OCI-LY7 (cell line): ENCODE measurements at regions not wholly inside any gene's neighbourhood (a gene's known extent, or its start where the extent isn't known, plus 50 kb on each side); places are given as distances from the start of the nearest gene placed in this dataset.
"Not testable (repeated sequence)": the region's sequence is repeated elsewhere in the genome, so short reads cannot be mapped to it uniquely, and the experiment has no call there.

Experiments
- BruUV-seq: library from RNA; stranded (reverse); fragments of 400-500 nt; replicated peaks from 2 replicates; lab custom pipeline; 2021; lab: Mats Ljungman, UMichigan
- CTCF ChIA-PET: fragments of 300-600 bp; sonication (Branson Sonifier 250); formaldehyde crosslinking; loops from one replicate; lab custom pipeline; 2022; ENCODE audit warnings: antibody characterized with exemption; ENCODE audit not compliant: unreplicated experiment; lab: Charles Lee
- POLR2A ChIA-PET: fragments of 300-600 bp; sonication (Branson Sonifier 250); formaldehyde crosslinking; loops from one replicate; lab custom pipeline; 2022; ENCODE audit warnings: antibody characterized with exemption; lab: Charles Lee
- DNase-seq: peaks from one replicate; pipeline ENCODE4 v3.0.0-alpha.2; 2015; ENCODE audit warnings: low spot score
- H2AFZ ChIP-seq: fragments of 200-600 bp; sonication (generic), shearing (Covaris generic); 2 replicates; pipeline ENCODE4 v1.6.1; 2014; ENCODE audit warnings: mild to moderate bottlenecking, antibody characterized with exemption, low read length, moderate library complexity
- H3K27ac ChIP-seq: fragments of 200-600 bp; sonication (generic); 2 replicates; pipeline ENCODE4 v1.5.1; 2014; ENCODE audit warnings: mixed run types, low read depth, mild to moderate bottlenecking, moderate library complexity, low read length, inconsistent platforms; ENCODE audit not compliant: poor library complexity, severe bottlenecking
- H3K36me3 ChIP-seq: fragments of 200-600 bp; sonication (generic); 2 replicates; pipeline ENCODE4 v1.6.1; 2014; ENCODE audit warnings: mild to moderate bottlenecking, antibody characterized with exemption, low read length, moderate library complexity, mixed read lengths; ENCODE audit not compliant: insufficient read depth
- H3K4me1 ChIP-seq: fragments of 200-600 bp; sonication (generic); 2 replicates; pipeline ENCODE4 v1.5.1; 2014; ENCODE audit warnings: mild to moderate bottlenecking, low read length; ENCODE audit not compliant: insufficient read depth, poor library complexity, severe bottlenecking
- H3K4me2 ChIP-seq: fragments of 200-600 bp; sonication (generic); 2 replicates; pipeline ENCODE4 v1.6.1; 2014; ENCODE audit warnings: mild to moderate bottlenecking, low read length
- H3K4me3 ChIP-seq: fragments of 200-600 bp; sonication (generic); 2 replicates; pipeline ENCODE4 v1.5.1; 2014; ENCODE audit warnings: mild to moderate bottlenecking, low read depth, low read length; ENCODE audit not compliant: poor library complexity, severe bottlenecking
- H3K79me2 ChIP-seq: fragments of 200-600 bp; sonication (generic); 2 replicates; pipeline ENCODE4 v1.6.1; 2016; ENCODE audit warnings: low read depth, mild to moderate bottlenecking, low read length, moderate library complexity, mixed read lengths; ENCODE audit not compliant: insufficient read depth
- H3K9me2 ChIP-seq: fragments of 200-600 bp; sonication (generic); 2 replicates; pipeline ENCODE4 v1.6.1; 2016; ENCODE audit warnings: mild to moderate bottlenecking, low read length, mixed read lengths; ENCODE audit not compliant: insufficient read depth
- H3K9me3 ChIP-seq: fragments of 200-600 bp; sonication (generic); 2 replicates; pipeline ENCODE4 v1.6.1; 2014; ENCODE audit warnings: mild to moderate bottlenecking, mixed run types, low read length, mixed read lengths
- H4K20me1 ChIP-seq: fragments of 200-600 bp; sonication (generic); 2 replicates; pipeline ENCODE4 v1.6.1; 2014; ENCODE audit warnings: mild to moderate bottlenecking, antibody characterized with exemption, low read length, moderate library complexity, mixed read lengths; ENCODE audit not compliant: insufficient read depth
- CTCF ChIP-seq: fragments of 200-600 bp; sonication (generic); conservative IDR thresholded peaks from 2 replicates; pipeline ENCODE4 v1.5.1; 2014; ENCODE audit warnings: mild to moderate bottlenecking, antibody characterized with exemption, low read length, moderate library complexity, mixed read lengths
- EZH2phosphoT487 ChIP-seq: fragments of 200-600 bp; sonication (generic); IDR thresholded peaks from 2 replicates; pipeline ENCODE4 v1.6.1; 2018; ENCODE audit warnings: low read depth, borderline replicate concordance, mild to moderate bottlenecking, mixed run types, antibody characterized with exemption, low read length, moderate library complexity, mixed read lengths
- intact Hi-C: fragments of 100-400 bp; cut with micrococcal nuclease; formaldehyde crosslinking; loops from one replicate; pipeline ENCODE4 v1.10.0; 2022; ENCODE audit not compliant: unreplicated experiment

DNA sequence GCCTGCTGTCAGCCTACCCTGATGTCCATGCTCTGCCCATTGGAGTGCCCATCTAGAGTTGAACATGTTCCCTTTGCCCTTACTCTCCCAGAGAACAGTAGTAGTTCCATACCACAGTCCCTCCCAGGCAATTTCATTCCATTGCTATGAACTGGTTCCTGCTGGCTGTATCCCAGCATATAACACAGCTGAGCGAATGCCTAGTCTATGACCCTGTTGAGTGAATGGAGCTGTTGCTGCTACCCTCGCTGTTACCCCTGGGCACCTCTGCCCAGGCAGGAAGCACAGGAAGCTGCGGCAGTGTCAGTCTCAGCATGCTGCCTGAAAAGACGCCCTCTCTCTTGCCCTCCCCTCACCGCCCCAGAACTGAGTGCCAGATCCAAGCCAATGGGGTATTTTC lies 73.3 kb downstream of the SOX3 start:
- no peak overlapping the region for H3K4me2 ChIP-seq
- no peaks in the 10 kb centered on the region for H3K36me3 ChIP-seq
- DNase-seq, result no peak
- H3K27ac ChIP-seq, result no peak overlapping the region
- no TSS peak for BruUV-seq
- H2AFZ ChIP-seq, result no peak overlapping the region
- ChIA-PET CTCF (no interaction called here), POLR2A (no interaction called here)
- H3K4me3 ChIP-seq, result no peak overlapping the region
- H3K9me2 ChIP-seq, result no peaks in the 10 kb centered on the region
- TF ChIP-seq EZH2phosphoT487 (no peak), CTCF (no peak)
- no peaks in the 10 kb centered on the region for H3K9me3 ChIP-seq
- intact Hi-C loops, result no loop called here
- no peaks in the 10 kb centered on the region for H4K20me1 ChIP-seq
- no peaks in the 10 kb centered on the region for H3K4me1 ChIP-seq
- no peaks in the 10 kb centered on the region for H3K79me2 ChIP-seq

DNA sequence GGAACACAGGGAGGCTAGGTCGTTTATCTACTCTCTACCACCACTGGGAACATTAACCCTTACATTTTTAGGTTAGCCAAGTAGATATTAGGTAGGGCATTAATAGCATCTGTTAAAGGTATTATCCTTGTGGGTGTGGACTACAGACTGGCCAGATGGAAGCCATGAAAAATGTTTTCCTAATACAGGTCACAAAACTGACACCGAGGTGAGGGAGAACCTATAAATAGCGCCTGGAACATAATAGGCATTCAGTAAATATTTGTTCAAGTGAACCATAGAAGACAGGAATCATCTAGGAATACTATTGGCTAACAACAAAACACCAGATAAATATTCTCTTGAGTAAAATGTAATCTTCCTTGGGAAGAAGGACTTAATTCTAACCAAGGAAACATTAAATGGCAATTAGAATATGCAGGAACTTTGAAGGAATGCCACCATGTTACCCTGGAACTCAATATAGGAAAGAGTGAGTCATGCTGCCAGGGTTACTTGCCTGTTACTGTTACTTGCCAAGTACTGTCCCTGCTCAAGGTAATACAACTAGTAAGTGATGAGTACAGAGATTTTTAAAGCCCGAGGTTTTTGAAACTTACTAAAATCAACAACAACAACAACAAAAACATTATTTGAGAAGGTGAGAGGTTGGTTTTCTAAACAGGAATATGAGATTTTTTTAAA lies 79.0 kb downstream of the SOX3 start:
- Histone ChIP-seq H3K9me2 (no peaks in the 10 kb centered on the region), H3K4me2 (no peak overlapping the region), H3K36me3 (no peaks in the 10 kb centered on the region), H4K20me1 (no peaks in the 10 kb centered on the region), H3K4me1 (no peaks in the 10 kb centered on the region), H3K27ac (no peak overlapping the region), H3K79me2 (no peaks in the 10 kb centered on the region), H2AFZ (no peak overlapping the region), H3K4me3 (no peak overlapping the region), H3K9me3 (no peaks in the 10 kb centered on the region)
- CTCF ChIA-PET, result no interaction called here
- intact Hi-C loops, result no loop called here
- BruUV-seq, result no TSS peak
- POLR2A ChIA-PET, result no interaction called here
- no peak for DNase-seq
- TF ChIP-seq CTCF (no peak), EZH2phosphoT487 (no peak)

GRCh38 chrX:140422501-140422900 lies 82.4 kb downstream of the SOX3 start:
- Histone ChIP-seq H3K9me2 (no peaks in the 10 kb centered on the region), H2AFZ (no peak overlapping the region), H3K36me3 (no peaks in the 10 kb centered on the region), H3K79me2 (no peaks in the 10 kb centered on the region), H3K4me2 (no peak overlapping the region), H3K4me3 (no peak overlapping the region), H3K27ac (no peak overlapping the region), H3K4me1 (no peaks in the 10 kb centered on the region), H4K20me1 (no peaks in the 10 kb centered on the region), H3K9me3 (no peaks in the 10 kb centered on the region)
- ChIA-PET POLR2A (no interaction called here), CTCF (no interaction called here)
- TF ChIP-seq CTCF, result no peak
- TF ChIP-seq EZH2phosphoT487, result no peak
- no TSS peak for BruUV-seq
- no peak for DNase-seq
- intact Hi-C loops, result no loop called here

DNA sequence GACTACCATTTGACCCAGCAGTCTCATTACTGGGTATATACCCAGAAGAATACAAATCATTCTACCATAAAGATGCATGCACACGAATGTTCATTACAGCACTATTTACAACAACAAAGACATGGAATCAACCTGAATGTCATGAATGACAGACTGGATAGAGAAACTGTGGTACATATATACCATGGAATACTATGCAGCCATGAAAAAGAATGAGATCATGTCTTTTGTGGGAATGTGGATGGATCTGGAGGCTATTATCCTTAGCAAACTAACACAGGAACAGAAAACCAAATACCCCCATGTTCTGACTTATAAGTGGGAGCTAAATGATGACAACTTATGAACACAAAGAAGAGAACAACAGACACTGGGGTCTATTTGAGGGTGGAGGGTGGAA lies 102.7 kb downstream of the SOX3 start:
- H3K27ac ChIP-seq, H3K79me2 ChIP-seq, H3K4me2 ChIP-seq, H4K20me1 ChIP-seq, CTCF ChIA-PET, intact Hi-C loops, BruUV-seq, H3K4me1 ChIP-seq, DNase-seq, POLR2A ChIA-PET, H3K9me2 ChIP-seq, H3K4me3 ChIP-seq, H3K9me3 ChIP-seq, H2AFZ ChIP-seq, H3K36me3 ChIP-seq: not testable (repeated sequence)
